ENCODE measurements at regions not wholly inside any gene's neighbourhood (a gene's known extent, or its start where the extent isn't known, plus 50 kb on each side); places are given as distances from the start of the nearest gene placed in this dataset.

- 89% methylated on average over 1 of the region's 1 CpG; no CpG with 5 or more reads in 1 of the 2 experiments for WGBS, 2 experiments (ENCODE audit: extremely low coverage in 1 of 2, insufficient coverage in 1 of 2, insufficient read length in 1 of 2, insufficient replicate concordance in 2 of 2, low coverage in 1 of 2, low lambda C conversion rate in 2 of 2, missing lambda C conversion rate in 1 of 2)
- POLR2A ChIA-PET (ENCODE audit: partially characterized antibody), result no interaction called here
Observed at GRCh38 chr6:120620900-120621299, 713.4 kb downstream of the TBC1D32 start.

More at GRCh38 chr6:120620900-120621299, 713.4 kb downstream of the TBC1D32 start:
- Histone ChIP-seq H3K4ac (replicated peaks; ENCODE audit: insufficient read length, low read depth, low read length) (no peak overlapping the region), H3K23ac (ENCODE audit: insufficient read length) (no peak overlapping the region), H2BK5ac (ENCODE audit: low read depth, low read length) (no peak overlapping the region), H4K91ac (replicated peaks; ENCODE audit: insufficient read length, low read length) (no peak overlapping the region), H3K27me3 (replicated peaks in 1 of 4; ENCODE audit: control insufficient read depth in 3 of 4, extremely low read depth in 1 of 4, insufficient read depth in 3 of 4, low read length in 3 of 4) (no peaks in the 10 kb centered on the region), H4K8ac (ENCODE audit: extremely low read depth, insufficient read depth, low read length) (no peak overlapping the region), H3K9ac (replicated peaks in 1 of 4; ENCODE audit: extremely low read depth in 1 of 4, low read depth in 3 of 4, low read length in 3 of 4) (no peak overlapping the region), H3K23me2 (ENCODE audit: low read depth, low read length) (no peaks in the 10 kb centered on the region), H3K14ac (ENCODE audit: insufficient read length) (no peak overlapping the region), H2BK120ac (replicated peaks; ENCODE audit: low read depth, low read length) (no peak overlapping the region), H3K9me3 (ENCODE audit: insufficient read depth in 2 of 2, low read depth in 1 of 2, low read length in 1 of 2) (no peaks in the 10 kb centered on the region), H2AK5ac (ENCODE audit: low read depth, low read length) (no peak overlapping the region), H4K20me1 (replicated peaks in 1 of 2; ENCODE audit: control insufficient read depth in 1 of 2, insufficient read depth in 2 of 2, low read length in 2 of 2) (no peaks in the 10 kb centered on the region), H3K4me1 (replicated peaks in 1 of 4; ENCODE audit: control insufficient read depth in 3 of 4, insufficient read depth in 4 of 4, low read length in 3 of 4) (no peaks in the 10 kb centered on the region), H2BK20ac (ENCODE audit: low read length) (no peak overlapping the region), H3K27ac (ENCODE audit: low read depth, low read length) (no peak overlapping the region), H3K79me2 (ENCODE audit: control insufficient read depth in 1 of 2, insufficient read depth in 2 of 2, low read length in 2 of 2) (no peaks in the 10 kb centered on the region), H2AFZ (ENCODE audit: low read length) (no peak overlapping the region; the same call in 1 of the 2 replicates), H2BK15ac (ENCODE audit: low read length) (no peak overlapping the region), H4K5ac (ENCODE audit: insufficient read length, low read depth, low read length) (no peak overlapping the region), H3K18ac (ENCODE audit: extremely low read depth, low read length) (no peak overlapping the region), H2BK12ac (ENCODE audit: low read depth, low read length) (no peak overlapping the region), H3K79me1 (ENCODE audit: low read depth, low read length) (no peaks in the 10 kb centered on the region), H3K4me3 (ENCODE audit: extremely low read depth in 1 of 4, insufficient read depth in 2 of 4, low read depth in 3 of 4, low read length in 4 of 4) (no peak overlapping the region), H3K56ac (replicated peaks; ENCODE audit: insufficient read length, low read depth, low read length) (no peak overlapping the region), H3K36me3 (ENCODE audit: control insufficient read depth in 2 of 4, insufficient read depth in 4 of 4, low read length in 3 of 4) (no peaks in the 10 kb centered on the region), H3K4me2 (ENCODE audit: insufficient read depth in 1 of 2, low read depth in 2 of 2, low read length in 2 of 2) (no peak overlapping the region)
- TF ChIP-seq NANOG (IDR thresholded peaks at IDR 0.05; ENCODE audit: insufficient read depth, low read depth, low read length, poor library complexity, severe bottlenecking) (no peak), SP2 (IDR thresholded peaks at IDR 0.05; ENCODE audit: low read length) (no peak), GABPA (IDR thresholded peaks at IDR 0.05; ENCODE audit: borderline replicate concordance, insufficient read depth, low read length) (no peak), SRF (IDR thresholded peaks at IDR 0.05; ENCODE audit: low read depth, low read length) (no peak), SAP30 (IDR thresholded peaks at IDR 0.05; ENCODE audit: insufficient read depth, insufficient replicate concordance, low read length) (no peak), HDAC2 (IDR thresholded peaks at IDR 0.05; ENCODE audit: borderline replicate concordance in 1 of 2, low read depth in 2 of 2, low read length in 2 of 2) (no peak), KDM5A (IDR thresholded peaks at IDR 0.05; ENCODE audit: low read length) (no peak), CEBPB (IDR thresholded peaks at IDR 0.05; ENCODE audit: low read depth, low read length) (no peak), ATF3 (IDR thresholded peaks at IDR 0.05; ENCODE audit: insufficient read depth, low read depth, low read length) (no peak)
- CTCF ChIA-PET (ENCODE audit: partially characterized antibody), result no interaction called here
- DNase-seq (ENCODE audit: low read depth in 1 of 2, low spot score in 2 of 2) (no peak), FAIRE-seq (no peak)
